H1 (cell line): ENCODE measurements at regions not wholly inside any gene's neighbourhood (a gene's known extent, or its start where the extent isn't known, plus 50 kb on each side); places are given as distances from the start of the nearest gene placed in this dataset.

Source experiments
- EP300 ChIP-seq, 2 experiments: IDR thresholded peaks; 1 replicate in 1 of 2; 2 replicates in 1 of 2; pipeline ENCODE4 v1.6.1; 2011 to 2012; ENCODE audit warnings: low read depth in 2 of 2, low read length in 2 of 2, mild to moderate bottlenecking in 2 of 2, borderline replicate concordance in 1 of 2, inconsistent platforms in 1 of 2, moderate library complexity in 1 of 2
- TAF7 ChIP-seq: optimal IDR thresholded peaks from 2 replicates; pipeline ENCODE3; 2011; ENCODE audit warnings: low read depth, mild to moderate bottlenecking, inconsistent platforms, low read length, moderate library complexity, borderline replicate concordance

DNA sequence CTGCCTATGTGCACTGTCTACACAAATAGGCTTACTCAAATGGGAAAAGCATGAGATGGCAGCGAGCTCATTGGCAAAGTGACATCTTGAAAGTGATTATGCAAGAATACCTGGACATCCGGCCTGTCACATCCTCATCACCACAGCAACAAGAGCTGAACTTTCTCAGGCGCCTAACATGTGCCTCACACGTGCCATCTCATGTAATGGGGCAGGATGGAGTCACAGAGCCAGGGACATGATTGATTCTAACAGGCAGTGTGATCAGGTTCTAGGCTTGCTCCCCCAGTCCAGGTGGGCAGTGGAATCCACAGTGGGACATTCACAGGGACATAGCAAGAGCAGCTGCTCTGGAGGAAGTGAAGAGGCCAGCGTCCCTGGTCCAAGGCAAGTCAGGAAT, 192.3 kb upstream of the SSTR4 start (continued):
- TF ChIP-seq TAF7 (no peak), EP300 (IDR thresholded peaks at IDR 0.05; ENCODE audit: borderline replicate concordance in 1 of 2, low read depth in 2 of 2, low read length in 2 of 2) (no peak)
